ENCODE measurements at regions not wholly inside any gene's neighbourhood (a gene's known extent, or its start where the extent isn't known, plus 50 kb on each side); places are given as distances from the start of the nearest gene placed in this dataset.

DNA sequence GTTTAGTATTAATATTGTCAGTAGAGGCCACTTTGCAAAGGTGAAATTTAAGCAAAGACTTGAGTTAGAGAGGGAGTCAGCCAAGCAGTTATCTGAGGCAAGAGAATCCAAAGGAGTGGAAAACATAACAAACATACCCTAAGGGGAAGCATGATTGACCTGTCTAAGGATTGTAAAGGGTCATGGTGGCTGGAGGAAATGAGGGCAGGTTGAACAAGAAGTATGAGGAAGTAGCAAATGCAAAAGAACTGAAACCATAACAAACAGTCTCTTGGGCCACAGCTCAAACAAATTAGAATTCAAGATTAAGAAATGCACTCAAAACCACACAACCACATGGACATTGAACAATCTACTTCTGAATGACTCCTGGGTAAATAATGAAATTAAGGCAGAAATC lies 103.2 kb downstream of the FBXO5 start:
- TF ChIP-seq, protein P1, sequence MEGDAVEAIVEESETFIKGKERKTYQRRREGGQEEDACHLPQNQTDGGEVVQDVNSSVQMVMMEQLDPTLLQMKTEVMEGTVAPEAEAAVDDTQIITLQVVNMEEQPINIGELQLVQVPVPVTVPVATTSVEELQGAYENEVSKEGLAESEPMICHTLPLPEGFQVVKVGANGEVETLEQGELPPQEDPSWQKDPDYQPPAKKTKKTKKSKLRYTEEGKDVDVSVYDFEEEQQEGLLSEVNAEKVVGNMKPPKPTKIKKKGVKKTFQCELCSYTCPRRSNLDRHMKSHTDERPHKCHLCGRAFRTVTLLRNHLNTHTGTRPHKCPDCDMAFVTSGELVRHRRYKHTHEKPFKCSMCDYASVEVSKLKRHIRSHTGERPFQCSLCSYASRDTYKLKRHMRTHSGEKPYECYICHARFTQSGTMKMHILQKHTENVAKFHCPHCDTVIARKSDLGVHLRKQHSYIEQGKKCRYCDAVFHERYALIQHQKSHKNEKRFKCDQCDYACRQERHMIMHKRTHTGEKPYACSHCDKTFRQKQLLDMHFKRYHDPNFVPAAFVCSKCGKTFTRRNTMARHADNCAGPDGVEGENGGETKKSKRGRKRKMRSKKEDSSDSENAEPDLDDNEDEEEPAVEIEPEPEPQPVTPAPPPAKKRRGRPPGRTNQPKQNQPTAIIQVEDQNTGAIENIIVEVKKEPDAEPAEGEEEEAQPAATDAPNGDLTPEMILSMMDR (IDR thresholded peaks at IDR 0.05) = no peak
- TF ChIP-seq EZH2 (IDR thresholded peaks at IDR 0.05) (no peak), EZH2phosphoT487 (IDR thresholded peaks at IDR 0.05) (no peak)
